ENCODE measurements at regions not wholly inside any gene's neighbourhood (a gene's known extent, or its start where the extent isn't known, plus 50 kb on each side); places are given as distances from the start of the nearest gene placed in this dataset.

DNA sequence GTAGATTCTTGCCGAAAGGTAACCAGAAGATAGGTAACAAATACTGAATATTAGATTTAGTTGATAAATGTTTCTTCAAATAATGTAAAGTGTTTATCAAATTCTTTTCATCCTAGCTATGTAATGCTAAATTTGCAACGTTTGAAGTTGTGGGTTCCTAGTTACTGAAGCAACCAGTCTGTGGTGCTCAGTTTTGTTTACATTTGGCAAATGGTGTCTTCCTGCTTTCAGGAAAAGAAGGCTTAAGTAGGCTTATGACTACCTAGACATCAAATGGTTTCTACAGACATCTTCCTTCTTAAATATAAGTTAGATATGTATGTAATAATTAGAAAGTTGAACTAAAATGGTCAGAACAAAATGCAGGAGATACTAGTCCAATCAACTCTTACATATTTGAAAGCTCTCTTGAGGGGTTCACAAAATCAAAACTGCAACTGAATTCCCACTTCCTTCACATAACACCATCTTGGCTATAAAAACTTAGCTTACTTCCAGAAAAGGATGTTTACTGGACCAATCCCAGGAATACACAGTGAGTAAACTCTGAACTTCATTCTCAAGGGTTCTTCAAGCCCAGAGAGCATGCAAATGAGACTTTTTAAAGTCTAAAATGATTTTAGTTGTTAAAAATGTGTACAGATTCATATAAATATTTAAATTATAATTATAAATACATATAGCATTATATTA, 125.7 kb upstream of the ITGA1 start:
- TF ChIP-seq, protein P1, sequence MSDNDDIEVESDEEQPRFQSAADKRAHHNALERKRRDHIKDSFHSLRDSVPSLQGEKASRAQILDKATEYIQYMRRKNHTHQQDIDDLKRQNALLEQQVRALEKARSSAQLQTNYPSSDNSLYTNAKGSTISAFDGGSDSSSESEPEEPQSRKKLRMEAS (IDR thresholded peaks at IDR 0.05), result no peak
- TF ChIP-seq ZBTB7A (IDR thresholded peaks at IDR 0.05; ENCODE audit: low read depth), result no peak
- no peak for TF ChIP-seq TEAD4 (IDR thresholded peaks at IDR 0.05)
- TF ChIP-seq YY1 (IDR thresholded peaks at IDR 0.05; ENCODE audit: low read depth), result no peak
- TF ChIP-seq CEBPB (IDR thresholded peaks at IDR 0.05), result no peak

DNA sequence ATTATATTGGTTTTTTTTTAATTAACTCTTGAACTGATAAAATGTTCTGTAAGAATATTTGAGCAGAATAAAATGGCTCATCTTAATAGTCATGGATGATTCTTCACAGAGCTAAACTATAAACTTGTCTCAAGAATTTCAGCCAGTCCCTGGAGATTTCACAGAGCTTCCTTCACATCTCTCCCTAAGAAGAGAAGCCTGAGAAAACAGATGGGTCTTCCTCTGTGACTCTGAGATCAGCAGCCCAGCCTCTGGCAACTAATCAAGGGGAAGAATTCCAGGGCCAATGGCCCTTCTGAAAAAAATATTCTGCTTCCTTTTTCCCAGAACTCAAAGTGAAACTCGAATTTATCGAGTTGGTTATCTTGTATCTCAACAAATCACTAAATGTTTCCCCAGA, 122.2 kb upstream of the ITGA1 start:
- no peak for TF ChIP-seq ZBTB7A (IDR thresholded peaks at IDR 0.05; ENCODE audit: low read depth)
- TF ChIP-seq TAF1 (IDR thresholded peaks at IDR 0.05; ENCODE audit: low read depth), result no peak
- TF ChIP-seq USF1 (IDR thresholded peaks at IDR 0.05), result no peak
- no peak for TF ChIP-seq EGR1 (IDR thresholded peaks at IDR 0.05)
- TF ChIP-seq RAD21 (IDR thresholded peaks at IDR 0.05; ENCODE audit: low read depth), result no peak
- TF ChIP-seq TEAD4 (IDR thresholded peaks at IDR 0.05), result no peak
- TF ChIP-seq FOXM1 (IDR thresholded peaks at IDR 0.05; ENCODE audit: borderline replicate concordance, low read depth), result no peak
- TF ChIP-seq CEBPB (IDR thresholded peaks at IDR 0.05), result no peak
- TF ChIP-seq, protein P1 (IDR thresholded peaks at IDR 0.05), result no peak
- TF ChIP-seq CREB1 (IDR thresholded peaks at IDR 0.05; ENCODE audit: low read depth), result no peak
- TF ChIP-seq TCF12 (IDR thresholded peaks at IDR 0.05; ENCODE audit: low read depth), result no peak
- TF ChIP-seq NFIC (IDR thresholded peaks at IDR 0.05), result no peak
- no peak for TF ChIP-seq YY1 (IDR thresholded peaks at IDR 0.05; ENCODE audit: low read depth)
- TF ChIP-seq EP300 (IDR thresholded peaks at IDR 0.05; ENCODE audit: borderline replicate concordance), result no peak
- no peak for TF ChIP-seq REST (IDR thresholded peaks at IDR 0.05; ENCODE audit: low read depth)

DNA sequence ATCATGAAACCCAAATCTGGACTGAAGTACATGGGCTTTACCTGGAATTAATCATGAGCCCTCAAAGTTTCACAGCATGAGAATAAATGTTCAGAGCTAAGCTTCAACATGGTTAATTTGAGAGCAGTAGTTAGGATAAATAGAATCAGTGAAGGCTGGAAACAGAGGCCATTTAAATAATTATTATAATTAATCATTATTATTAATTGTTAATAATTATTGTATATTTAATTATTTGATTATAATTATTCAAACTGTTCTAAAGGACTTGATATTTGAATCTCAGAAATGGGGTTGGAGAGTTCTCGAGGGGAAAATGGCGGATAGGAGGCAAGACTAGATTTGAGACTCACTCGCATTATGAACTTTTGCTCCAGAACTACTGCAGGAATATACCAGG, 119.6 kb upstream of the ITGA1 start:
- no peak for TF ChIP-seq ZBTB7A (IDR thresholded peaks at IDR 0.05; ENCODE audit: low read depth)
- no peak for TF ChIP-seq CEBPB (IDR thresholded peaks at IDR 0.05)
- no peak for TF ChIP-seq NFIC (IDR thresholded peaks at IDR 0.05)
- TF ChIP-seq CREB1 (IDR thresholded peaks at IDR 0.05; ENCODE audit: low read depth), result no peak
- TF ChIP-seq TEAD4 (IDR thresholded peaks at IDR 0.05), result no peak
- no peak for TF ChIP-seq TCF12 (IDR thresholded peaks at IDR 0.05; ENCODE audit: low read depth)
- no peak for TF ChIP-seq YY1 (IDR thresholded peaks at IDR 0.05; ENCODE audit: low read depth)
- no peak for TF ChIP-seq USF1 (IDR thresholded peaks at IDR 0.05)
- no peak for TF ChIP-seq FOXM1 (IDR thresholded peaks at IDR 0.05; ENCODE audit: borderline replicate concordance, low read depth)
- TF ChIP-seq, protein P1 (IDR thresholded peaks at IDR 0.05), result no peak
- no peak for TF ChIP-seq TAF1 (IDR thresholded peaks at IDR 0.05; ENCODE audit: low read depth)
- TF ChIP-seq REST (IDR thresholded peaks at IDR 0.05; ENCODE audit: low read depth), result no peak
- no peak for TF ChIP-seq EP300 (IDR thresholded peaks at IDR 0.05; ENCODE audit: borderline replicate concordance)
- no peak for TF ChIP-seq RAD21 (IDR thresholded peaks at IDR 0.05; ENCODE audit: low read depth)
- no peak for TF ChIP-seq EGR1 (IDR thresholded peaks at IDR 0.05)

- no peak for TF ChIP-seq FOXM1 (IDR thresholded peaks at IDR 0.05; ENCODE audit: borderline replicate concordance, low read depth)
- TF ChIP-seq ZBTB7A (IDR thresholded peaks at IDR 0.05; ENCODE audit: low read depth), result no peak
- TF ChIP-seq EP300 (IDR thresholded peaks at IDR 0.05; ENCODE audit: borderline replicate concordance), result no peak
- TF ChIP-seq NFIC (IDR thresholded peaks at IDR 0.05), result no peak
- no peak for TF ChIP-seq RAD21 (IDR thresholded peaks at IDR 0.05; ENCODE audit: low read depth)
- TF ChIP-seq, protein P1 (IDR thresholded peaks at IDR 0.05), result no peak
- no peak for TF ChIP-seq CREB1 (IDR thresholded peaks at IDR 0.05; ENCODE audit: low read depth)
- TF ChIP-seq TEAD4 (IDR thresholded peaks at IDR 0.05), result no peak
- TF ChIP-seq REST (IDR thresholded peaks at IDR 0.05; ENCODE audit: low read depth), result no peak
- TF ChIP-seq TCF12 (IDR thresholded peaks at IDR 0.05; ENCODE audit: low read depth), result no peak
Measured at GRCh38 chr5:52668544-52669185, 119.1 kb upstream of the ITGA1 start.

Measured in Ishikawa (cell line).